Liver (tissue), 8 donors: ENCODE measurements at regions not wholly inside any gene's neighbourhood (a gene's known extent, or its start where the extent isn't known, plus 50 kb on each side); places are given as distances from the start of the nearest gene placed in this dataset.

Source experiments
- DNase-seq: peaks from one replicate; pipeline ENCODE4 v3.0.0-alpha.2; 2017; ENCODE audit warnings: low spot score
- H3K27ac ChIP-seq, 2 donors: one replicate each; pipeline ENCODE4 v1.7.0; 2013; ENCODE audit warnings: inconsistent platforms in 2 of 2, low read length in 2 of 2, control low read depth in 1 of 2, low read depth in 1 of 2, mild to moderate bottlenecking in 1 of 2
- H3K27me3 ChIP-seq, 4 donors: one replicate each; pipeline versions ENCODE4 v1.6.1 to v1.7.0; 2013; ENCODE audit warnings: low read length in 3 of 4, inconsistent platforms in 1 of 4, mild to moderate bottlenecking in 1 of 4, moderate library complexity in 1 of 4; ENCODE audit not compliant: control insufficient read depth in 4 of 4, insufficient read depth in 4 of 4
- H3K36me3 ChIP-seq, 4 donors: one replicate each; pipeline versions ENCODE4 v1.6.1 to v1.7.0; 2013; ENCODE audit warnings: low read length in 3 of 4, mild to moderate bottlenecking in 3 of 4, low read depth in 1 of 4, moderate library complexity in 1 of 4; ENCODE audit not compliant: control insufficient read depth in 4 of 4, insufficient read depth in 3 of 4
- H3K4me1 ChIP-seq, 4 donors: one replicate each; pipeline versions ENCODE4 v1.6.1 to v1.7.0; 2013; ENCODE audit warnings: low read length in 3 of 4, mild to moderate bottlenecking in 3 of 4, moderate library complexity in 1 of 4; ENCODE audit not compliant: control insufficient read depth in 4 of 4, insufficient read depth in 4 of 4
- H3K4me3 ChIP-seq, 3 donors: one replicate each; pipeline versions ENCODE4 v1.6.1 to v1.7.0; 2013; ENCODE audit warnings: low read length in 3 of 3, control low read depth in 1 of 3, low read depth in 1 of 3, mild to moderate bottlenecking in 1 of 3
- H3K9ac ChIP-seq, 2 donors: one replicate each; pipeline ENCODE4 v1.7.0; 2013; ENCODE audit warnings: low read length in 2 of 2, mild to moderate bottlenecking in 2 of 2, moderate library complexity in 2 of 2, control low read depth in 1 of 2, low read depth in 1 of 2
- H3K9me3 ChIP-seq, 4 donors: one replicate each; pipeline versions ENCODE4 v1.6.1 to v1.7.0; 2013; ENCODE audit warnings: low read length in 3 of 4; ENCODE audit not compliant: control insufficient read depth in 4 of 4
- ATF3 ChIP-seq: IDR thresholded peaks from 2 replicates; pipeline ENCODE4 v1.6.1; 2016; ENCODE audit warnings: antibody characterized with exemption
- CTCF ChIP-seq: fragments of 150-350 bp; IDR thresholded peaks from 2 replicates; pipeline ENCODE4 v1.5.1; 2017; ENCODE audit warnings: improper control_type of control experiment, low read depth, low read length; ENCODE audit not compliant: missing input control
- EGR1 ChIP-seq, 2 donors: IDR thresholded peaks; 2 replicates each; pipeline ENCODE4 v1.6.1; 2016 to 2018; ENCODE audit warnings: antibody characterized with exemption in 2 of 2, low read depth in 2 of 2
- FOXA1 ChIP-seq: IDR thresholded peaks from 2 replicates; pipeline ENCODE4 v1.6.1; 2016; ENCODE audit warnings: antibody characterized with exemption
- FOXA2 ChIP-seq: IDR thresholded peaks from 2 replicates; pipeline ENCODE4 v1.6.1; 2016; ENCODE audit warnings: antibody characterized with exemption
- GABPA ChIP-seq, 2 donors: IDR thresholded peaks in 1 of 2; conservative IDR thresholded peaks in 1 of 2; 2 replicates each; pipeline ENCODE4 v1.6.1; 2016; ENCODE audit warnings: antibody characterized with exemption in 2 of 2, mild to moderate bottlenecking in 1 of 2, moderate library complexity in 1 of 2
- HNF4G ChIP-seq: IDR thresholded peaks from 2 replicates; pipeline ENCODE4 v1.6.1; 2016; ENCODE audit warnings: antibody characterized with exemption
- JUND ChIP-seq, 2 donors: IDR thresholded peaks; 2 replicates each; pipeline ENCODE4 v1.6.1; 2016; ENCODE audit warnings: antibody characterized with exemption in 2 of 2
- MAX ChIP-seq: IDR thresholded peaks from 2 replicates; pipeline ENCODE4 v1.6.1; 2016; ENCODE audit warnings: antibody characterized with exemption
- NR2F2 ChIP-seq: IDR thresholded peaks from 2 replicates; pipeline ENCODE4 v1.6.1; 2016; ENCODE audit warnings: antibody characterized with exemption
- RAD21 ChIP-seq, 2 donors: IDR thresholded peaks; 2 replicates each; pipeline ENCODE4 v1.6.1; 2016; ENCODE audit warnings: antibody characterized with exemption in 2 of 2, mild to moderate bottlenecking in 2 of 2
- REST ChIP-seq: IDR thresholded peaks from 2 replicates; pipeline ENCODE4 v1.6.1; 2016; ENCODE audit warnings: antibody characterized with exemption, mild to moderate bottlenecking
- RXRA ChIP-seq, 2 donors: IDR thresholded peaks; 2 replicates each; pipeline ENCODE4 v1.6.1; 2017 to 2018; ENCODE audit warnings: antibody characterized with exemption in 2 of 2, mild to moderate bottlenecking in 1 of 2
- TAF1 ChIP-seq: conservative IDR thresholded peaks from 2 replicates; pipeline ENCODE4 v1.6.1; 2016; ENCODE audit warnings: antibody characterized with exemption, mild to moderate bottlenecking
- YY1 ChIP-seq: IDR thresholded peaks from 2 replicates; pipeline ENCODE4 v1.6.1; 2016; ENCODE audit warnings: antibody characterized with exemption, mild to moderate bottlenecking
- ZBTB33 ChIP-seq: IDR thresholded peaks from 2 replicates; pipeline ENCODE4 v1.6.1; 2016; ENCODE audit warnings: antibody characterized with exemption
- WGBS: extraction: QIAGEN DNeasy Blood & Tissue Kit; methylation state at CpG from one replicate; pipeline ENCODE4 v1.1.7; 2013; 5-methylcytosine and 5-hydroxymethylcytosine counted together
- donor health status: healthy.
- donor health status: healthy.
- donor health status: healthy.
- donor health status: healthy.
- donor health status: healthy.

GRCh38 chr4:31035761-31036160 lies 315.6 kb downstream of the PCDH7 start (continued):
- TF ChIP-seq EGR1 (IDR thresholded peaks at IDR 0.05; ENCODE audit: low read depth in 2 of 2) (no peak), MAX (no peak), YY1 (no peak), RAD21 (IDR thresholded peaks at IDR 0.05) (no peak)

- Histone ChIP-seq H3K4me1 (no peaks in the 10 kb centered on the region), H3K27me3 (no peaks in the 10 kb centered on the region), H3K27ac (no peak overlapping the region), H3K9me3 (no peaks in the 10 kb centered on the region), H3K4me3 (no peak overlapping the region), H3K36me3 (no peaks in the 10 kb centered on the region), H3K9ac (no peak overlapping the region)
- DNase-seq, result no peak
- TF ChIP-seq ZBTB33 (no peak), YY1 (no peak), GABPA (IDR thresholded peaks at IDR 0.05 in 1 of 2, conservative IDR thresholded peaks at IDR 0.05 in 1 of 2) (no peak), NR2F2 (no peak), RAD21 (IDR thresholded peaks at IDR 0.05) (no peak), EGR1 (IDR thresholded peaks at IDR 0.05; ENCODE audit: low read depth in 2 of 2) (no peak), ATF3 (no peak), HNF4G (no peak), RXRA (IDR thresholded peaks at IDR 0.05) (no peak), FOXA1 (no peak), MAX (no peak), CTCF (no peak)
These were observed 317.5 kb downstream of the PCDH7 start for GRCh38 chr4:31037703-31038102.

- Histone ChIP-seq H3K27ac (no peak overlapping the region), H3K4me1 (no peaks in the 10 kb centered on the region), H3K4me3 (no peak overlapping the region), H3K36me3 (no peaks in the 10 kb centered on the region), H3K27me3 (no peaks in the 10 kb centered on the region), H3K9me3 (no peaks in the 10 kb centered on the region), H3K9ac (no peak overlapping the region)
- 79% methylated on average over 3 of the region's 3 CpGs for WGBS
- DNase-seq, result no peak
- TF ChIP-seq CTCF, result no peak
- TF ChIP-seq HNF4G, result no peak
- no peak for TF ChIP-seq NR2F2
- TF ChIP-seq FOXA1, result no peak
- no peak for TF ChIP-seq RAD21 (IDR thresholded peaks at IDR 0.05)
- no peak for TF ChIP-seq ZBTB33
- no peak for TF ChIP-seq GABPA (IDR thresholded peaks at IDR 0.05 in 1 of 2, conservative IDR thresholded peaks at IDR 0.05 in 1 of 2)
- TF ChIP-seq TAF1, result no peak
- no peak for TF ChIP-seq FOXA2
- TF ChIP-seq YY1, result no peak
- no peak for TF ChIP-seq JUND (IDR thresholded peaks at IDR 0.05)
- TF ChIP-seq RXRA (IDR thresholded peaks at IDR 0.05), result no peak
- TF ChIP-seq EGR1 (IDR thresholded peaks at IDR 0.05; ENCODE audit: low read depth in 2 of 2), result no peak
- no peak for TF ChIP-seq REST
- no peak for TF ChIP-seq ATF3
These were observed 319.2 kb downstream of the PCDH7 start for GRCh38 chr4:31039382-31039781.
